ENCODE measurements at regions not wholly inside any gene's neighbourhood (a gene's known extent, or its start where the extent isn't known, plus 50 kb on each side); places are given as distances from the start of the nearest gene placed in this dataset.

DNA sequence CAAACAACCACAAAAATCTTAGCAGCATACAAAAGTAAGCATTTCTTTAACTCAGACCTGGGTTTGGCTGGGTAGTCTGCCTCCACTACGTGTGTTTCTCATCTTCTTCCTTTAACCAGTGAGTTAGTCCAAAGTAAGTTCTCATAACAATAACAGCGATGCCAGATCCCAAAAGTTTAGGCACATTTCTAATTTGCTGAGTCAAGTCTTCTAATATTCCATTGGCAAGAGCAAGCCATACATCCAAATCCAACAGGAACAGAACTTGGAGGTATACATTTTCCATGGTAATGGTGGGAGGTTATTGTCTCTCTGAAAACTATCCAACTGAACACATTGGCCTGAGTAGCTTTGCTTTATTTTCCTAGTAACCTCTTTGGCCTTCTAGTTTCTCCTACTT, 115.7 kb upstream of the CNTNAP2 start:
- Histone ChIP-seq H3K9me3 (ENCODE audit: control insufficient read depth in 4 of 4, insufficient read depth in 3 of 4, low read length in 3 of 4) (no peaks in the 10 kb centered on the region), H3K27ac (ENCODE audit: low read depth in 1 of 2, low read length in 1 of 2) (no peak overlapping the region), H3K4me1 (ENCODE audit: control insufficient read depth in 5 of 5, insufficient read depth in 5 of 5, low read length in 5 of 5) (no peaks in the 10 kb centered on the region), H3K27me3 (ENCODE audit: control insufficient read depth in 3 of 3, insufficient read depth in 3 of 3, low read length in 2 of 3) (no peaks in the 10 kb centered on the region), H3K4me3 (no peak overlapping the region), H3K36me3 (ENCODE audit: control insufficient read depth in 4 of 4, insufficient read depth in 4 of 4, low read length in 4 of 4) (no peaks in the 10 kb centered on the region), H3K9ac (ENCODE audit: insufficient read depth in 1 of 2, low read length in 2 of 2) (no peak overlapping the region)
- no peak for ATAC-seq (ENCODE audit: insufficient read depth, low FRiP score)
- 83 to 85% methylated on average over 2 of the region's 2 CpGs for WGBS, 2 donors
- no peak for TF ChIP-seq CTCF (IDR thresholded peaks at IDR 0.05; ENCODE audit: control extremely low read depth, extremely low read depth)
- DNase-seq: no peak

DNA sequence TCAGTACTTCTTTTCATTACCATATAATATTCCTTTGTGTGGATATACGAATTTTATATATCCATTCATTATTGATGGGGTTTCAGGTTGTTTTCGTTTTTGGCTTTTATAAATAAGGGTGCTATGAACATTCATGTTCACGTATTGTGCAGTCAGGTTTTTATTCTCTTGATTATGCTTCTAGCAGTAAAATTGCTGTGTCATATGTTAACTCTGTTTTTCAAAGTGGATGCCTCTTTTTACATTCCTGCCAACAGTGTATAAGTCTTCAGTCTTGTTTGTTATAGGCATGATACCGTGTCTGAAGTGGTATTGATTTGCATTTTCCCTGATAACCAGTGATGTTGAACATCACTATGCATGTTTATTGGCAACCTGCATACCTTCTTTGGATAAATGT, 127.1 kb upstream of the CNTNAP2 start:
- H3K9me3 ChIP-seq (ENCODE audit: control insufficient read depth in 4 of 4, insufficient read depth in 3 of 4, low read length in 3 of 4): no peaks in the 10 kb centered on the region
- TF ChIP-seq CTCF (IDR thresholded peaks at IDR 0.05; ENCODE audit: control extremely low read depth, extremely low read depth): no peak
- no peak overlapping the region for H3K27ac ChIP-seq (ENCODE audit: low read depth in 1 of 2, low read length in 1 of 2)
- 74 to 83% methylated on average over 4 of the region's 4 CpGs for WGBS, 2 donors
- no peak overlapping the region for H3K9ac ChIP-seq (ENCODE audit: insufficient read depth in 1 of 2, low read length in 2 of 2)
- H3K4me1 ChIP-seq (ENCODE audit: control insufficient read depth in 5 of 5, insufficient read depth in 5 of 5, low read length in 5 of 5): peaks cover 0 to 1% (median 0%) of the 10 kb centered on the region in 5 donors
- H3K27me3 ChIP-seq (ENCODE audit: control insufficient read depth in 3 of 3, insufficient read depth in 3 of 3, low read length in 2 of 3): no peaks in the 10 kb centered on the region
- ATAC-seq (ENCODE audit: insufficient read depth, low FRiP score): no peak
- no peaks in the 10 kb centered on the region for H3K36me3 ChIP-seq (ENCODE audit: control insufficient read depth in 4 of 4, insufficient read depth in 4 of 4, low read length in 4 of 4)
- no peak for DNase-seq
- H3K4me3 ChIP-seq: no peak overlapping the region

DNA sequence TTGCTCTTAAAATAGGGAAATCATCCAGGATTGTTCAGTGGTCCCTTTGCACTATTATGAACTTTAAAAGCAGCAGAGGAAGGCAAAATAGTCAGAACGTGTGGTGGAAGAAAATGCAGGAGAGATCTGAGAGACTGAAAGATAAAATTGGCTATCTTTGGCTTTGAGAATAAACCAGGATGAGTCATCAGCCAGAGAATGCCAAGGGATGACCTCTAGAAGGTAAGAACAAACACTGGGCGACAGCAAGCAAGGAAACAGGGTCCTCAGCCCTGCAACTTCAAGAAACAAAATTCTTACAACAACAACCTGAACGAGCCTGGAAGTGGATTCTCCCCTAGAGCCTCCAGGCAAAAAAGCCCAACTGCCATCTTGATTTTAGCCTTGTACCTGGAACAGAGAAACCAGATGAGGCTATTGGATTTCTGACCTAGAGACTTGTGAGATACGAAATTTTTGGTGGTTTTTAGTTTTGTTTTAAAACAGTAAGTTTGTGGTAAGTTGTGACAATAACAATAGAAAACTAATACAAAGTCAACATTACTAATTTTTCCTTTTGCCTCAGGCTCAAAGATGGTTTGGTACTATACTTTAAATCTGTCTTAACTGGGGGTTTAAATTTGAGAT, 130.2 kb upstream of the CNTNAP2 start:
- WGBS, 2 donors: 46 to 60% methylated on average over 4 of the region's 4 CpGs
- TF ChIP-seq CTCF (IDR thresholded peaks at IDR 0.05; ENCODE audit: control extremely low read depth, extremely low read depth): no peak
- DNase-seq (no peak), ATAC-seq (ENCODE audit: insufficient read depth, low FRiP score) (no peak)
- Histone ChIP-seq H3K4me1 (ENCODE audit: control insufficient read depth in 5 of 5, insufficient read depth in 5 of 5, low read length in 5 of 5) (peaks cover 0 to 1% (median 0%) of the 10 kb centered on the region in 5 donors), H3K27me3 (ENCODE audit: control insufficient read depth in 3 of 3, insufficient read depth in 3 of 3, low read length in 2 of 3) (no peaks in the 10 kb centered on the region), H3K4me3 (no peak overlapping the region), H3K27ac (ENCODE audit: low read depth in 1 of 2, low read length in 1 of 2) (no peak overlapping the region), H3K9ac (ENCODE audit: insufficient read depth in 1 of 2, low read length in 2 of 2) (no peak overlapping the region), H3K36me3 (ENCODE audit: control insufficient read depth in 4 of 4, insufficient read depth in 4 of 4, low read length in 4 of 4) (no peaks in the 10 kb centered on the region), H3K9me3 (ENCODE audit: control insufficient read depth in 4 of 4, insufficient read depth in 3 of 4, low read length in 3 of 4) (no peaks in the 10 kb centered on the region)

GRCh38 chr7:145978769-145979168, 137.8 kb upstream of the CNTNAP2 start:
- no peak for TF ChIP-seq CTCF (IDR thresholded peaks at IDR 0.05; ENCODE audit: control extremely low read depth, extremely low read depth)
- Histone ChIP-seq H3K4me1 (ENCODE audit: control insufficient read depth in 5 of 5, insufficient read depth in 5 of 5, low read length in 5 of 5) (no peaks in the 10 kb centered on the region), H3K27ac (ENCODE audit: low read depth in 1 of 2, low read length in 1 of 2) (no peak overlapping the region), H3K4me3 (no peak overlapping the region), H3K9me3 (ENCODE audit: control insufficient read depth in 4 of 4, insufficient read depth in 3 of 4, low read length in 3 of 4) (peaks cover 0 to 3% (median 0%) of the 10 kb centered on the region in 4 donors), H3K27me3 (ENCODE audit: control insufficient read depth in 3 of 3, insufficient read depth in 3 of 3, low read length in 2 of 3) (no peaks in the 10 kb centered on the region), H3K36me3 (ENCODE audit: control insufficient read depth in 4 of 4, insufficient read depth in 4 of 4, low read length in 4 of 4) (no peaks in the 10 kb centered on the region), H3K9ac (ENCODE audit: insufficient read depth in 1 of 2, low read length in 2 of 2) (no peak overlapping the region)
- DNase-seq: no peak
- no peak for ATAC-seq (ENCODE audit: insufficient read depth, low FRiP score)
- WGBS, 2 donors: 82 to 84% methylated on average over 1 of the region's 1 CpG

Data from lung (tissue), 11 donors.